LoVo (cell line): ENCODE measurements at regions not wholly inside any gene's neighbourhood (a gene's known extent, or its start where the extent isn't known, plus 50 kb on each side); places are given as distances from the start of the nearest gene placed in this dataset.

ENCODE experiments used
- DNase-seq: peaks from one replicate; pipeline ENCODE4 v3.0.0-alpha.2; 2016; ENCODE audit warnings: low spot score

DNA sequence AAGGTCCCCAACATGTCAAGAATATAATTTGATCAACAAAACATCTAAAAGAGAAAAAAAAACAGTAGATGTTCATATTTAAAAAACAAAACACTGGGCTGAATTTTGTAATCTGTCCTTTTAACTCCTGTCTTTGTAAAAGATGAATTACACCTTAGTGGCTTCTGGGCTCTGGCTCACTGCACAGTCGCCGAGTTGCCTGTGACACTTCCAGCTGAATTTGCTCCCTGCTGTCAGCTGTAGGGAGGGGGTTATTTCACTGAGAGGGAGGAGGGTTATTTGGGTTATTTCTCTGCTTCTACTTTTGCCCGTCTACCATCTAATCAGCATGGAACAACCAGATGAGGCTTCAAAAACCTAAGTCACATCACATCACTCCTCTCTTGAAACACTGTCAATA, 193.0 kb upstream of the ZC3H12A start:
- DNase-seq: no peak

GRCh38 chr1:37282764-37283163, 191.6 kb upstream of the ZC3H12A start:
- no peak for DNase-seq

GRCh38 chr1:37284053-37284452, 190.3 kb upstream of the ZC3H12A start:
- no peak for DNase-seq

DNA sequence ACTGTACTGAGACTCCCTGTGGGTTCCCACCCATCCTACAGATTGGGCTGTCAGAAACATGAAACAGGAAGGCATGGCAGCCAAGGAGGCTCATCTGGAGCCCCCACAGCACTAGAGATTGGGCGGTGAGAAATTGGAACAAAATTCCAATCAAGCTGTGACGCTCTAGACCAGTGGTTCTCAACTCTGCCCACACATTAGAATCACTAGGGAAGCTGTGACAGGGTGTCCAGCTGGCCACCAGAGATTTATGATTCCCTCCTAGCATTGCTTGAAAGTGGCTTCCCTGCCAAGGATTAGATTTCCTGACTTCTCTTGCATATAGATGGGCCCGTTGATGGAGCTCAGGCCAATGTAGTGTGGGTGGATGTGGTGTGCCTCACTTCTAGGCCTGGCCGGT, 187.5 kb upstream of the ZC3H12A start:
- DNase-seq: no peak

- DNase-seq: no peak
Measured at GRCh38 chr1:37288900-37289299, 185.5 kb upstream of the ZC3H12A start.

DNA sequence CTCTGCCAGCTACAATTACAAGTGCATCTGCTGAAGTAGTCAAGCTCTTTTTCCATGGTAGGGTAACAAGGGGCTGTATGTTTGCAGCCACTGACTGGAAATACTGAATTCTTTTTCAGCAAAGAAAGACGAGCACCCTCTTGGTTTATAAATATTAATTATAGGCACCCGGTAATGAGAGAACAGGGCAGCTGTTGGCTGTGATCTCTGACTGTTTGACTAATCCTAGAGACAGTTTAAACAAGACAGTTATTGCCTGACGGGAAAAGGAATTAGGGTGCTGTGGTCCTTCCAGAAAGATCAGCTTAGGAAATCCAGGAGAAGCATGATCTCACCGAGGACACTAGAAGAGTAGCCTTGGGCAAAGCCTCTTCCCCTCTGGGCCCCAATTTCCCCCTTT, 183.7 kb upstream of the ZC3H12A start:
- no peak for DNase-seq

DNA sequence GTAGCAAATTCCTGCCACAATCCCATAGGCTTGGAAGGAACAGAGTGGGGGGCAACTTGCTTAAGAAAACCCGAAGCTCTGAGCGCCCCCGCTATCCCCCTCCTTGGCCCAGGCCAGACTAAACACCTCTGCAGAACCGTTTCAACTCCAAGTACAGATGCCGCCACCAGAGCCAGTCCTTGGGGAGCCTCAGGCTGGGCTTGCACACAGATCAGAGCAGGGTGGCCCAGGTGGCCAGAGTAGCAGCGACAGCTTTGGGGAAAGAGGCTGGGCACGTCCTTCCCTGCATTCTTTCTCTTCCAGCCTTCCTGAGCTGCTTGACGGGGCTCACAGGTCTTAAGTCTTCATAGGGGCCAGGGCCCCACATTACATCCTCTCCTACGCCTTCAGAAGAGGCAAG, 181.6 kb upstream of the ZC3H12A start:
- no peak for DNase-seq

GRCh38 chr1:37294096-37294495, 180.3 kb upstream of the ZC3H12A start:
- DNase-seq: no peak

DNA sequence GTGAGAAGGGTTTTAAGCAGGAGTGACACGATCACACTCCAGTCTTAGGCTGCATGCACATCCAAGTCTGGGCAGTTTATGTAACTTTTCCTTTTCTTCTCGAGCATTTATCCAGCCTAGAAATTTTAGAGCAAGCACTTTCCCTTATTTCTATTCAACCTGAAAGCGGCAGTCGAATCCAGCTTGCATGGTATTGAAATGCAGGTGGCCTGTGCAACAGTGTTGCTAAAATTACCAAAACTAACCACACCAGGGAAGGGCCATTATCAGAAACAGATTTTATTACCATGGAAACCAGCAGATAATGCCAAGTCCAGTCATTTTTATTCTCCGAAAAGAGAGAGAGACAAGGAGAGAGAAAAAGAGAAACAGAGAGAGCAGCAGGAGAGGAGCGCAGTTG, 179.9 kb upstream of the ZC3H12A start:
- DNase-seq: no peak

GRCh38 chr1:37298769-37299168, 175.6 kb upstream of the ZC3H12A start:
- DNase-seq: no peak

- no peak for DNase-seq
Measured at GRCh38 chr1:37299216-37299615, 175.2 kb upstream of the ZC3H12A start.

GRCh38 chr1:37303884-37304574, 170.4 kb upstream of the ZC3H12A start:
- DNase-seq: no peak

GRCh38 chr1:37305108-37305507, 169.3 kb upstream of the ZC3H12A start:
- DNase-seq: no peak

GRCh38 chr1:37305841-37306240, 168.5 kb upstream of the ZC3H12A start:
- DNase-seq: no peak

DNA sequence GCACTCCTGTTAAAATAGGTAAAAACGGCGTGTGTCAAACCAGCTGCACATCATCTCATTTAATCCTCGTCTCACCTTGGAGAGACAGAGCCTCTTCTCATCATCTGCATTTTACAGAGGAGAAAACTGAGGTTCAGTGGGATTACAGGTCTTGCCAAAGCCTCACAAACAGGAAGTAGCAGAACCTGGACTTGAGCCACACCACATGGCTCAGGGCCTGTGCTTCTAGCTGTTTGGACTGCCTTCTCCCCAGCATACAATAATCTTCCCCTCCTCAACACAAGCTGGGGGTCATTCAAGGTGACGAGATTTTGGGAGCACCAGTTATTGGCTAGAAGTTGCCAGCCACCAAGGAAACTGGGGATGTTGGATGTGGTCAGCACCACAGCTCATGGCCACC, 167.9 kb upstream of the ZC3H12A start:
- no peak for DNase-seq

- DNase-seq: no peak
Measured at GRCh38 chr1:37306871-37307270, 167.5 kb upstream of the ZC3H12A start.

GRCh38 chr1:37308031-37308960, 166.1 kb upstream of the ZC3H12A start:
- no peak for DNase-seq

- no peak for DNase-seq
Measured at GRCh38 chr1:37309574-37309973, 164.8 kb upstream of the ZC3H12A start.

- DNase-seq: no peak
Measured at GRCh38 chr1:37310064-37310463, 164.3 kb upstream of the ZC3H12A start.

GRCh38 chr1:37315371-37315846, 159.0 kb upstream of the ZC3H12A start:
- no peak for DNase-seq

GRCh38 chr1:37317870-37318467, 156.4 kb upstream of the ZC3H12A start:
- DNase-seq: no peak

DNA sequence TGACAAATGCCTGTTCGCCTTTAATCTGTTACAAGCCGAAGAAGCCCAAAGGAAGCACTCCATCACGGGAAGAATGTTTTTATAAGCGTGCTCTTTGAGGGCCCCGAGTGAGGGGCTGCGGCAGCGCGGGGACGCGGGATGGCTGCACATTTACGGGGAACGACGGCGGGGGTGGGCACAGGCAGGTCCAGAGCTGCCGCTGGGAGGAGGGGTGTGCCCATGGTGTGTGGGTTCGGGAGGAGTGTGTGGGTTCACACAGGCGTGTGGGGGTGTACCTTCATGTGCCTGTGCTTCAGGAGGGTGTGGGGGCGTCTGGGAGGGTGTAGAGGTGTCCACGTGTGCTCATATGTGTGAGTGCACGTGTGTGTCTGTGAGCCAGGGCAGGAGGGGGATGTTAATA, 155.9 kb upstream of the ZC3H12A start:
- DNase-seq: no peak

DNA sequence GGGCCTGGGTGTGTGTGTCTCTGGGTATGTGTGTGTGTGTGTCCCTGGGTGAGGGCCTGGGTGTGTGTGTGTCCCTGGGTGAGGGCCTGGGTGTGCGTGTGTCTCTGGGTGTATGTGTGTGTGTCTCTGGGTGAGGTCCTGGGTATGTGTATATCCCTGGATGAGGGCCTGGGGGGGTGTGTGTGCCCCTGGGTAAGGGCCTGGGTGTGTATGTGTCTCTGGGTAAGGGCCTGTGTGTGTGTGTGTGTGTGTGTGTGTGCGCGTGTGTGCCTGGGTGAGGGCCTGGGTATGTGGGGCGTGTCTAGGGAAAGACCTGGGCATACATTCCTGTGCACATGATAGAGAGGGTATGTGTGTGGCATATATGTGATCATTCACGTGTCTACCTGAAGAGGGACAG, 155.1 kb upstream of the ZC3H12A start:
- DNase-seq: no peak
